ENCODE measurements at regions not wholly inside any gene's neighbourhood (a gene's known extent, or its start where the extent isn't known, plus 50 kb on each side); places are given as distances from the start of the nearest gene placed in this dataset.

DNA sequence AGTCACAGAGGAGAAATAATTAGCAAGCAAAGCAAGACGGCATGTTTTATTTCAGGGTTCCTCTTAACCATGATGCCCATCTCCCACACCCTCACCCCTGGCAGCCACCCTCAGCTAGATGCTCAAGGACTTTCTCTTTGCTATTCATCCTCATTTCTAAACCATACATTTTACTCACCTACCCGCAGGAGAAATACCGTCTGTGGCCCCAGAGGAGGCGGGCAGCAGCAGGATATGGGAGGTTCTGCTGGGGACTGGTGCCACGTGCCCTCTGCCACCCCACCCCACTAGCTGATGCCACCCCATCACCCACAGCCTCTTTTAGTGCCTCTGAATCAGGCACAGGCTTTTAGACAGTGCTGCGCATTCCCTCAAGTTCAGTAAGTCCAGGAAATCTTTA lies 168.7 kb upstream of the ITGB1 start:
- H3K36me3 Mint-ChIP-seq, result no peaks in the 10 kb centered on the region

DNA sequence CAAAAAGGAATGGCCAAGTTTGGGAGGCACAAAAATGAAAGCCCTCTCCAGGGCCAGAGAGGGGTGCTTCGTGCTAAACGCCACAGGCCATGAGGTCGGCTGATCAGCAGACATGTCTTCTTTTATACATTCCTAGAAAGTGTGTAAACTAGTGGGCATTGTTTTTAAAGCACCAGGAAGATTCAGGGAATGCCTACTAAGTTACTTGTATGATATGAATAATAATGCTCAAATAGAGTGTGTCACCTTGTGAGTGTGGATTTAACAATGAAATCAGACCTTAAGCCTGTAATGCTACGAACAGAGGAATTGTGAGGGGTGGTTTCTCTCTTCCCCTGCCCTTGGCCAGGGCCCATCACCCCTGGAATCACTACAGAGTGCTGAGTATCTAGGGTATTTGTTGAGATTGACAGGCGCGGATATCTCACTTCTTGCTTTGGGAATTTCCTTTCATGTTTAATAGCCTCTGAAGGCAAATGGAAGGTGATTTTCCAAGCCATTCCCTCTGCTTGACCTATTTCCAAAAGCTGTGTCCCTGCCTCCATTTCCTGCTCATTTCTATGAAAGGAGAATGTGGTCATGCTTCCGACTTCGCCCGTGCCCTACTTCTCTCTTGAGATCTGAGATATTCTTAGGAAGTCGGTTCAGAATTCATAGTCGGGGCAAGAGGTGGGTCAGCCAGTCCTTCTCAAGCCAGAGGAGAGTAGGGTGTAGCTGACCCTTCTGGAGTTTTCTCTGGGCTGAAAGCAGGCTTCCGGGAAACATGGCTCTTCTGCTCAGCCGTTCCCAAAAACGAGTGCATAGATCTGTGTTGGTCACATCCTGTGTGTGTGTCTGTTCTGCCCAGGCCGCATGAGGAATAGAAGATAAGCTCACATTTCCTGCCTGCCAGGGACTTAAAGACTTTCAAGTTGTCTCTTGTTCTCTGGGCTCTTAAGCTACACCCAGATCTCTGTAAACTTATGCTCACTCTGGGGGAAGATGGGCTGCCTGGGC lies 167.8 kb upstream of the ITGB1 start:
- Mint-ChIP-seq H3K4me1 (ENCODE audit: unreplicated experiment) (peaks cover 9% of the 10 kb centered on the region), H3K27ac (no peak overlapping the region)

More for the DNA sequence above, 168.7 kb upstream of the ITGB1 start:
- Mint-ChIP-seq H3K27me3 (peaks cover 2% of the 10 kb centered on the region), H3K4me1 (ENCODE audit: unreplicated experiment) (peaks cover 9% of the 10 kb centered on the region), H3K27ac (no peak overlapping the region), H3K9me3 (peaks cover 5% of the 10 kb centered on the region), H3K4me3 (no peak overlapping the region)
- no peak for DNase-seq (ENCODE audit: extremely low spot score, unreplicated experiment)
- TF ChIP-seq, protein P1, sequence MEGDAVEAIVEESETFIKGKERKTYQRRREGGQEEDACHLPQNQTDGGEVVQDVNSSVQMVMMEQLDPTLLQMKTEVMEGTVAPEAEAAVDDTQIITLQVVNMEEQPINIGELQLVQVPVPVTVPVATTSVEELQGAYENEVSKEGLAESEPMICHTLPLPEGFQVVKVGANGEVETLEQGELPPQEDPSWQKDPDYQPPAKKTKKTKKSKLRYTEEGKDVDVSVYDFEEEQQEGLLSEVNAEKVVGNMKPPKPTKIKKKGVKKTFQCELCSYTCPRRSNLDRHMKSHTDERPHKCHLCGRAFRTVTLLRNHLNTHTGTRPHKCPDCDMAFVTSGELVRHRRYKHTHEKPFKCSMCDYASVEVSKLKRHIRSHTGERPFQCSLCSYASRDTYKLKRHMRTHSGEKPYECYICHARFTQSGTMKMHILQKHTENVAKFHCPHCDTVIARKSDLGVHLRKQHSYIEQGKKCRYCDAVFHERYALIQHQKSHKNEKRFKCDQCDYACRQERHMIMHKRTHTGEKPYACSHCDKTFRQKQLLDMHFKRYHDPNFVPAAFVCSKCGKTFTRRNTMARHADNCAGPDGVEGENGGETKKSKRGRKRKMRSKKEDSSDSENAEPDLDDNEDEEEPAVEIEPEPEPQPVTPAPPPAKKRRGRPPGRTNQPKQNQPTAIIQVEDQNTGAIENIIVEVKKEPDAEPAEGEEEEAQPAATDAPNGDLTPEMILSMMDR (conservative IDR thresholded peaks at IDR 0.05), result no peak

DNA sequence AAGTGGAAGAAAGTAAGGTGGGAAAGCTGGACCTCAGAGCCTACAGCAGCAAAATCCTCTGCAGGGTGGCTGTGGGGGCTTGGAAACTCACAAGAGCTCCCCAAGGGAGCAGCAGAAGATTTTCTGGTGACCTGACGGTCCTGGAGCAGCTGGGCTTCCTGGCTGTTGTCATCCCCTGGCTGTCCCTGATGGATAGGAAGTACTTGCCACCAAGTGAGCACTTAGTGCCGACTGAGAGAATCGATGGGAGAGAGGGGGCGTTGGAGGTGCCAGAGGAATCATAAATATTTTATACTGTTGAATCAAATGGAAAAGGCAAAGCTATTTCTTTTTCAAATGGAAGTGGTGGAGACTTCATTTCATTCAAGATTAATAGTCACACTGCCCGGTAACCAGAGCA lies 167.1 kb upstream of the ITGB1 start:
- peaks cover 2% of the 10 kb centered on the region for H3K27me3 Mint-ChIP-seq
- no peaks in the 10 kb centered on the region for H3K9me3 Mint-ChIP-seq
- H3K36me3 Mint-ChIP-seq, result no peaks in the 10 kb centered on the region
- TF ChIP-seq, protein P1 (conservative IDR thresholded peaks at IDR 0.05), result no peak
- no peak overlapping the region for H3K4me3 Mint-ChIP-seq
- no peak overlapping the region for H3K27ac Mint-ChIP-seq
- H3K4me1 Mint-ChIP-seq (ENCODE audit: unreplicated experiment), result peaks cover 9% of the 10 kb centered on the region
- no peak for DNase-seq (ENCODE audit: extremely low spot score, unreplicated experiment)

More for the DNA sequence above, 167.8 kb upstream of the ITGB1 start:
- TF ChIP-seq, protein P1 (conservative IDR thresholded peaks at IDR 0.05), result no peak
- DNase-seq (ENCODE audit: extremely low spot score, unreplicated experiment), result no peak
- Mint-ChIP-seq H3K9me3 (peaks cover 3% of the 10 kb centered on the region), H3K27me3 (peaks cover 2% of the 10 kb centered on the region), H3K4me3 (no peak overlapping the region), H3K36me3 (no peaks in the 10 kb centered on the region)

DNA sequence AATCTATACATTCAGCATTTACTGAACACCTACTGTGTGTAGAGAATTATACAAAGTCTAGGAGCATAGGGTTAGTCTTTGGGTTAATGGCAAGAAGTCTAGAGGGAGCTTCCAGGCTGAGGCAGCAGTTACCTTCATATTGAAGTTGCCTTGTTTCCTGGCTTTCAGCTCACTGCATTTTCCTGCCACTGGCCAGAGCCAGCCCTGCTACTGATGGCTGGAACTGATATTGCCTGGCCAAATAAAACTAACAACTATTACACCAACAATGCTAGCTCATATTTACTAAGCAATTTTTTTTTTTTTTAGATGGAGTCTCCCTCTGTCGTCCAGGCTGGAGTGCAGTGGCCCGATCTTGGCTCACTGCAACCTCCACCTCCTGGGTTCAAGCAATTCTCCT lies 165.7 kb upstream of the ITGB1 start:
- Mint-ChIP-seq H3K27me3 (peaks cover 2% of the 10 kb centered on the region), H3K27ac (no peak overlapping the region)

DNA sequence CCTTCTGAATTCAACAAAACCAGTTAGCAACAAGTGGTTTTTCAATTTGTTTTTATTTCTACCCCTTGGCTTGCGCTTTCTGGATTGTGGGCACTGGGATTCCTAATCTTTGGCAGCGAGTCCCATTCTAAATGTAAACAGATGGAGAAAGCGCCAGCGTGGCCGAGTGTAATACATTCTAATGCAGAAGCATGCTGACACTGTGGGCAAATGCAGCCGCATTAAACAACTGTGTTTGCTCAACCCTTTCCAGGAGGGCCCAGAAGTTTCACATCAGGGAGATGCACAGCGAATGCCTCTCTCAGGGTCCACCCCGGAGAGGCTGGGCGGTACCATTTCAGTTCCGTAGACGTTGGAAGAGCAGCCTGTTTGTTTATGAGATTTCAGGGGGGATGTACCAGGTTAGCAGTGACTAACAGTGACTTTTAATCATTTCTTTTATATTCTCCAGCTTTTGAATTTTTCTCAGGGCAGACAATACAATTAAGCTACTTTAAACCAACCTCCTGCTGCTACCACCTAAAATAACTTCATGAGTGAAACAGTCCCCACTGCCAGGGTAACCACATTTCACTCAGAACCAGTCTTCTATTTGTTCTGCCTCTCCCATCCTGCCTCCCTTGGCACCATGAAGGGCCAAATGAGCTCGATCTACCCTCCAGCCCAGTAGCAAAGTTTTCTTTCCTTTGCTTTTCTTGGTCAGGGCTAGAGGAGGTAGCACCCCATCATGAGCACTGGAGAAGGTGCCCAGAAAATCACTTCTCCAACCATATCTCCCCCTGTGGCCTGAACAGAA lies 164.2 kb upstream of the ITGB1 start:
- no peak for DNase-seq (ENCODE audit: extremely low spot score, unreplicated experiment)

More for the DNA sequence above, 165.7 kb upstream of the ITGB1 start:
- Mint-ChIP-seq H3K4me1 (ENCODE audit: unreplicated experiment) (peaks cover 9% of the 10 kb centered on the region), H3K36me3 (no peaks in the 10 kb centered on the region), H3K9me3 (no peaks in the 10 kb centered on the region), H3K4me3 (no peak overlapping the region)
- no peak for DNase-seq (ENCODE audit: extremely low spot score, unreplicated experiment)
- TF ChIP-seq, protein P1 (conservative IDR thresholded peaks at IDR 0.05), result no peak

More for the DNA sequence above, 164.2 kb upstream of the ITGB1 start:
- TF ChIP-seq, protein P1 (conservative IDR thresholded peaks at IDR 0.05), result no peak
- no peak overlapping the region for H3K27ac Mint-ChIP-seq
- H3K27me3 Mint-ChIP-seq, result peaks cover 2% of the 10 kb centered on the region
- peaks cover 9% of the 10 kb centered on the region for H3K4me1 Mint-ChIP-seq (ENCODE audit: unreplicated experiment)
- no peaks in the 10 kb centered on the region for H3K36me3 Mint-ChIP-seq
- no peak overlapping the region for H3K4me3 Mint-ChIP-seq
- H3K9me3 Mint-ChIP-seq, result no peaks in the 10 kb centered on the region
